H9 (cell line): ENCODE measurements at regions not wholly inside any gene's neighbourhood (a gene's known extent, or its start where the extent isn't known, plus 50 kb on each side); places are given as distances from the start of the nearest gene placed in this dataset.

ENCODE experiments used
- DNase-seq: peaks from one replicate; pipeline ENCODE4 v3.0.0-alpha.2; 2017
- H2AFZ ChIP-seq: one replicate; pipeline ENCODE4 v1.6.1; 2013; ENCODE audit warnings: mild to moderate bottlenecking, low read length, control low read depth, moderate library complexity
- H2AK5ac ChIP-seq: 2 replicates; pipeline ENCODE4 v1.6.1; 2013; ENCODE audit warnings: low read length, control low read depth, mixed read lengths; ENCODE audit not compliant: insufficient read length
- H2BK120ac ChIP-seq: one replicate; pipeline ENCODE4 v1.6.1; 2013; ENCODE audit warnings: low read depth, mild to moderate bottlenecking, low read length, control low read depth, inconsistent platforms; ENCODE audit not compliant: poor library complexity, severe bottlenecking
- H2BK12ac ChIP-seq: 2 replicates; pipeline ENCODE4 v1.6.1; 2013; ENCODE audit warnings: low read length, control low read depth, mixed read lengths, low read depth; ENCODE audit not compliant: insufficient read length
- H2BK15ac ChIP-seq: 2 replicates; pipeline ENCODE4 v1.6.1; 2013; ENCODE audit warnings: low read depth, low read length, control low read depth
- H2BK20ac ChIP-seq: one replicate; pipeline ENCODE4 v1.6.1; 2013; ENCODE audit warnings: low read depth, mild to moderate bottlenecking, low read length, control low read depth, inconsistent platforms; ENCODE audit not compliant: poor library complexity, severe bottlenecking
- H2BK5ac ChIP-seq: 2 replicates; pipeline ENCODE4 v1.6.1; 2013; ENCODE audit warnings: low read length, control low read depth, mixed read lengths; ENCODE audit not compliant: insufficient read length
- H3K14ac ChIP-seq: 2 replicates; pipeline ENCODE4 v1.6.1; 2013; ENCODE audit warnings: low read length, control low read depth; ENCODE audit not compliant: insufficient read depth
- H3K18ac ChIP-seq: 2 replicates; pipeline ENCODE4 v1.6.1; 2013; ENCODE audit warnings: low read depth, mild to moderate bottlenecking, mixed read lengths, low read length, control low read depth; ENCODE audit not compliant: insufficient read length
- H3K23ac ChIP-seq: 2 replicates; pipeline ENCODE4 v1.6.1; 2013; ENCODE audit warnings: low read length, control low read depth, mixed read lengths, low read depth; ENCODE audit not compliant: insufficient read length
- H3K23me2 ChIP-seq: 2 replicates; pipeline ENCODE4 v1.6.1; 2013; ENCODE audit warnings: low read depth, mild to moderate bottlenecking, mixed read lengths, low read length, control low read depth; ENCODE audit not compliant: insufficient read length, poor library complexity, severe bottlenecking
- H3K27ac ChIP-seq: 2 replicates; pipeline ENCODE4 v1.5.1; 2013; ENCODE audit warnings: low read length, control low read depth, mixed read lengths, low read depth; ENCODE audit not compliant: insufficient read length
- H3K27me3 ChIP-seq: 2 replicates; pipeline ENCODE4 v1.6.1; 2013; ENCODE audit warnings: low read length, control low read depth, inconsistent platforms; ENCODE audit not compliant: insufficient read depth
- H3K4ac ChIP-seq: 2 replicates; pipeline ENCODE4 v1.6.1; 2013; ENCODE audit warnings: low read depth, mild to moderate bottlenecking, control low read depth, inconsistent platforms, low read length, moderate library complexity
- H3K4me1 ChIP-seq: 2 replicates; pipeline ENCODE4 v1.6.1; 2013; ENCODE audit warnings: low read length, control low read depth, inconsistent platforms; ENCODE audit not compliant: insufficient read depth
- H3K4me2 ChIP-seq: 2 replicates; pipeline ENCODE4 v1.6.1; 2013; ENCODE audit warnings: low read length, control low read depth, mixed read lengths; ENCODE audit not compliant: insufficient read length, insufficient read depth
- H3K56ac ChIP-seq: 2 replicates; pipeline ENCODE4 v1.6.1; 2013; ENCODE audit warnings: low read depth, mild to moderate bottlenecking, mixed read lengths, low read length, control low read depth; ENCODE audit not compliant: insufficient read length
- H3K79me1 ChIP-seq: 2 replicates; pipeline ENCODE4 v1.6.1; 2013; ENCODE audit warnings: low read depth, mild to moderate bottlenecking, moderate library complexity, low read length, control low read depth, inconsistent platforms; ENCODE audit not compliant: insufficient read depth, poor library complexity, severe bottlenecking
- H3K79me2 ChIP-seq: 2 replicates; pipeline ENCODE4 v1.6.1; 2013; ENCODE audit warnings: low read length, control low read depth, inconsistent platforms; ENCODE audit not compliant: insufficient read depth
- H3K9ac ChIP-seq: 2 replicates; pipeline ENCODE4 v1.6.1; 2013; ENCODE audit warnings: low read length, control low read depth, mixed read lengths; ENCODE audit not compliant: insufficient read length; ENCODE audit errors: extremely low read depth
- H3K9me3 ChIP-seq: one replicate; pipeline ENCODE4 v1.6.1; 2013; ENCODE audit warnings: low read depth, low read length, inconsistent platforms; ENCODE audit not compliant: control insufficient read depth
- H3T11ph ChIP-seq: one replicate; pipeline ENCODE4 v1.6.1; 2013; ENCODE audit warnings: mild to moderate bottlenecking, low read length, control low read depth, inconsistent platforms
- H4K20me1 ChIP-seq: one replicate; pipeline ENCODE4 v1.6.1; 2013; ENCODE audit not compliant: control insufficient read depth, insufficient read length, insufficient read depth
- H4K5ac ChIP-seq: 2 replicates; pipeline ENCODE4 v1.6.1; 2013; ENCODE audit warnings: low read depth, mild to moderate bottlenecking, mixed read lengths, low read length, control low read depth; ENCODE audit not compliant: insufficient read length
- H4K8ac ChIP-seq: replicated peaks from 2 replicates; pipeline ENCODE4 v1.6.1; 2013; ENCODE audit warnings: low read length, control low read depth, mixed read lengths, low read depth; ENCODE audit not compliant: insufficient read length
- H4K91ac ChIP-seq: 2 replicates; pipeline ENCODE4 v1.6.1; 2013; ENCODE audit warnings: low read depth, mild to moderate bottlenecking, moderate library complexity, mixed read lengths, low read length, control low read depth; ENCODE audit not compliant: insufficient read length
- H3K27ac Mint-ChIP-seq, 3 experiments: 2 replicates in 2 of 3; 3 replicates in 1 of 3; pipeline ENCODE4 v1.8.0; 2020 to 2021; ENCODE audit warnings: mixed read lengths in 3 of 3, mild to moderate bottlenecking in 1 of 3, moderate library complexity in 1 of 3
- H3K27me3 Mint-ChIP-seq: 2 replicates; pipeline ENCODE4 v1.8.0; 2021; ENCODE audit warnings: low read depth, mild to moderate bottlenecking, moderate library complexity, mixed read lengths
- H3K36me3 Mint-ChIP-seq, 3 experiments: 2 replicates in 2 of 3; 3 replicates in 1 of 3; pipeline ENCODE4 v1.8.0; 2020 to 2021; ENCODE audit warnings: low read depth in 3 of 3, mixed read lengths in 3 of 3; ENCODE audit not compliant: insufficient read depth in 1 of 3
- H3K4me1 Mint-ChIP-seq, 2 experiments: 2 replicates each; pipeline ENCODE4 v1.8.0; 2020; ENCODE audit warnings: mixed read lengths in 2 of 2
- H3K4me3 Mint-ChIP-seq, 2 experiments: 2 replicates in 1 of 2; 3 replicates in 1 of 2; pipeline ENCODE4 v1.8.0; 2020 to 2021; ENCODE audit warnings: mild to moderate bottlenecking in 2 of 2, mixed read lengths in 2 of 2, moderate library complexity in 1 of 2
- H3K9me3 Mint-ChIP-seq, 2 experiments: 2 replicates in 1 of 2; 3 replicates in 1 of 2; pipeline ENCODE4 v1.8.0; 2020; ENCODE audit warnings: mild to moderate bottlenecking in 2 of 2, mixed read lengths in 2 of 2, moderate library complexity in 1 of 2
- WGBS: extraction: QIAGEN DNeasy Blood & Tissue Kit; methylation state at CpG from one replicate; pipeline ENCODE4 v1.1.7; 2013; ENCODE audit warnings: missing lambda C conversion rate, low lambda C conversion rate, mixed read lengths; ENCODE audit not compliant: insufficient read length; ENCODE audit errors: extremely low coverage; 5-methylcytosine and 5-hydroxymethylcytosine counted together
- TF ChIP-seq, protein P1 (sequence below): fragments of 200-600 bp; sonication (generic); conservative IDR thresholded peaks from 3 replicates; pipeline ENCODE4 v1.8.0; 2021; ENCODE audit warnings: antibody characterized with exemption, mild to moderate bottlenecking

DNA sequence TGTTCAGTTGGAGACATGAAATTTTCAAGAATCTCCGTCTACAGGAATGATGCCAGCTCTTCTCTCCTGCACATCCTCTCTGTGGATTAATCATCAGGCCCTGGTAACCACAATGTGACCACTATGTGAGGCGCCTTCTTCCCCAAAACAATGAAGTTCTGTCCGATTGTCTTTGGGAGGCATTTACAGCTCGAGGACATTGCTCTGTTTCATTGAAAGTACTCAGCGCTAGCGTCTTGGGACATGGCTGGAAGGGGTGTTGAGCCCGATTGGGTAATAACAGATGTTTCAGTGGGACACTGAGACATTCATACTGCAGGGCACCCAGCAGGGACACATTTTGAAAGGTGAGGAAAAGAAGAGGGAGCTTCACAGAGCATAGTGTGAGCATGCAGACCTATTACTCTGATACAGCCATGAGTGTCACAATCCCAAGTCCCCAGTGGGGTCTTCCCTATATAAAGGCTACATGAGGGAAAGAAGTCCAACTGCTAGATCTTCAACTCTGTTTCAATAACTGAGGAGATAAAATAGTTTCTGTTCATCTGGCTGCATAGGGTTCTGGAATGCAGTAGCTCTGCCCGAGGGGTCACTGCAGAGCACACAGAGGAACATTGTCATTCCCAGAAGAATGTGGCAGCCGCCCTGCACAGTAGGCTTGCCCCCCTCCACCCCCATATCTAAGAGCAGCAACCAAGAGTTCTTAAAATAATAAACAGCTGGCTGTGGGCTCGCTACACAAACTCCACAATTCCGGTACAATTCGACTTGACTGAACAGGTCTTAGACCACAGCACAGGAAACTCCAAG is 237.3 kb downstream of the OSR1 start:
- H2BK15ac ChIP-seq = no peak overlapping the region
- Mint-ChIP-seq H3K27ac (peak overlapping the region in 2 of 3 experiments; percentile 62 to 81; a peak in 2 of 7 replicates), H3K4me3 (no peak overlapping the region), H3K9me3 (peaks cover 6 to 7% of the 10 kb centered on the region in 2 experiments; a peak in 4 of 5 replicates), H3K4me1 (peaks cover 5% of the 10 kb centered on the region in 2 experiments; a peak in 3 of 4 replicates), H3K27me3 (no peaks in the 10 kb centered on the region), H3K36me3 (peaks cover 6 to 8% (median 7%) of the 10 kb centered on the region in 3 experiments)
- H3K27ac ChIP-seq = no peak overlapping the region
- no peaks in the 10 kb centered on the region for H3K79me2 ChIP-seq
- H2AFZ ChIP-seq = no peak overlapping the region
- WGBS = no CpG with 5 or more reads among the region's 12 CpGs
- H3K4me2 ChIP-seq = no peak overlapping the region
- H3K27me3 ChIP-seq = no peaks in the 10 kb centered on the region
- H4K8ac ChIP-seq = no peak overlapping the region
- H2BK20ac ChIP-seq = no peak overlapping the region
- no peaks in the 10 kb centered on the region for H3K23me2 ChIP-seq
- H3K14ac ChIP-seq = no peak overlapping the region
- no peak overlapping the region for H3K4ac ChIP-seq
- no peak overlapping the region for H2AK5ac ChIP-seq
- no peak overlapping the region for H2BK120ac ChIP-seq
- H3K23ac ChIP-seq = no peak overlapping the region
- H4K91ac ChIP-seq = no peak overlapping the region
- H3K9me3 ChIP-seq = no peaks in the 10 kb centered on the region
- H3K9ac ChIP-seq = no peak overlapping the region
- no peaks in the 10 kb centered on the region for H3K4me1 ChIP-seq
- H3K18ac ChIP-seq = no peak overlapping the region
- no peak overlapping the region for H2BK5ac ChIP-seq
- no peak for DNase-seq
- no peak overlapping the region for H2BK12ac ChIP-seq
- H4K20me1 ChIP-seq = no peaks in the 10 kb centered on the region
- no peak overlapping the region for H3K56ac ChIP-seq
- no peak overlapping the region for H4K5ac ChIP-seq
- TF ChIP-seq, protein P1, sequence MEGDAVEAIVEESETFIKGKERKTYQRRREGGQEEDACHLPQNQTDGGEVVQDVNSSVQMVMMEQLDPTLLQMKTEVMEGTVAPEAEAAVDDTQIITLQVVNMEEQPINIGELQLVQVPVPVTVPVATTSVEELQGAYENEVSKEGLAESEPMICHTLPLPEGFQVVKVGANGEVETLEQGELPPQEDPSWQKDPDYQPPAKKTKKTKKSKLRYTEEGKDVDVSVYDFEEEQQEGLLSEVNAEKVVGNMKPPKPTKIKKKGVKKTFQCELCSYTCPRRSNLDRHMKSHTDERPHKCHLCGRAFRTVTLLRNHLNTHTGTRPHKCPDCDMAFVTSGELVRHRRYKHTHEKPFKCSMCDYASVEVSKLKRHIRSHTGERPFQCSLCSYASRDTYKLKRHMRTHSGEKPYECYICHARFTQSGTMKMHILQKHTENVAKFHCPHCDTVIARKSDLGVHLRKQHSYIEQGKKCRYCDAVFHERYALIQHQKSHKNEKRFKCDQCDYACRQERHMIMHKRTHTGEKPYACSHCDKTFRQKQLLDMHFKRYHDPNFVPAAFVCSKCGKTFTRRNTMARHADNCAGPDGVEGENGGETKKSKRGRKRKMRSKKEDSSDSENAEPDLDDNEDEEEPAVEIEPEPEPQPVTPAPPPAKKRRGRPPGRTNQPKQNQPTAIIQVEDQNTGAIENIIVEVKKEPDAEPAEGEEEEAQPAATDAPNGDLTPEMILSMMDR = no peak
- H3K79me1 ChIP-seq = no peaks in the 10 kb centered on the region
- no peak overlapping the region for H3T11ph ChIP-seq
